ENCODE measurements at regions not wholly inside any gene's neighbourhood (a gene's known extent, or its start where the extent isn't known, plus 50 kb on each side); places are given as distances from the start of the nearest gene placed in this dataset.

- no peak overlapping the region for H2AFZ ChIP-seq (ENCODE audit: low read length)
- no peaks in the 10 kb centered on the region for H3F3A ChIP-seq (ENCODE audit: low read depth)
- H3K9me2 ChIP-seq (replicated peaks; ENCODE audit: low read depth, low read length), result no peaks in the 10 kb centered on the region
- no peaks in the 10 kb centered on the region for H3K27me3 ChIP-seq (ENCODE audit: insufficient read depth, low read length, poor library complexity, severe bottlenecking)
- no peaks in the 10 kb centered on the region for H3K9me3 ChIP-seq (ENCODE audit: insufficient read depth, low read depth, low read length)
- H3K4me1 ChIP-seq (ENCODE audit: insufficient read depth, low read length, poor library complexity, severe bottlenecking), result no peaks in the 10 kb centered on the region
- H3K9ac ChIP-seq (ENCODE audit: low read depth, low read length, poor library complexity, severe bottlenecking), result no peak overlapping the region
- no peak overlapping the region for H3K4me2 ChIP-seq (ENCODE audit: low read depth, low read length, poor library complexity, severe bottlenecking)
- no peaks in the 10 kb centered on the region for H3K36me3 ChIP-seq (ENCODE audit: insufficient read depth, low read length)
- no peak overlapping the region for H3K4me3 ChIP-seq (ENCODE audit: low read length, poor library complexity, severe bottlenecking)
- no peak for TF ChIP-seq CTCF (conservative IDR thresholded peaks at IDR 0.05; ENCODE audit: low read length)
- TF ChIP-seq EZH2phosphoT487 (IDR thresholded peaks at IDR 0.05; ENCODE audit: borderline replicate concordance), result no peak
- no peaks in the 10 kb centered on the region for H3K79me2 ChIP-seq (ENCODE audit: insufficient read depth, low read length)
- no peaks in the 10 kb centered on the region for H4K20me1 ChIP-seq (ENCODE audit: insufficient read depth, low read length, poor library complexity, severe bottlenecking)
Measured at GRCh38 chr6:126524811-126525326, 185.0 kb downstream of the CENPW start.

- Histone ChIP-seq H4K20me1 (ENCODE audit: insufficient read depth, low read length, poor library complexity, severe bottlenecking) (no peaks in the 10 kb centered on the region), H3K4me3 (ENCODE audit: low read length, poor library complexity, severe bottlenecking) (no peak overlapping the region), H3K4me1 (ENCODE audit: insufficient read depth, low read length, poor library complexity, severe bottlenecking) (no peaks in the 10 kb centered on the region), H3F3A (ENCODE audit: low read depth) (no peaks in the 10 kb centered on the region), H3K9ac (ENCODE audit: low read depth, low read length, poor library complexity, severe bottlenecking) (no peak overlapping the region), H3K9me2 (replicated peaks; ENCODE audit: low read depth, low read length) (no peaks in the 10 kb centered on the region), H3K36me3 (ENCODE audit: insufficient read depth, low read length) (no peaks in the 10 kb centered on the region), H3K4me2 (ENCODE audit: low read depth, low read length, poor library complexity, severe bottlenecking) (no peak overlapping the region), H3K79me2 (ENCODE audit: insufficient read depth, low read length) (no peaks in the 10 kb centered on the region), H3K9me3 (ENCODE audit: insufficient read depth, low read depth, low read length) (no peaks in the 10 kb centered on the region), H2AFZ (ENCODE audit: low read length) (no peak overlapping the region), H3K27me3 (ENCODE audit: insufficient read depth, low read length, poor library complexity, severe bottlenecking) (no peaks in the 10 kb centered on the region)
- TF ChIP-seq EZH2phosphoT487 (IDR thresholded peaks at IDR 0.05; ENCODE audit: borderline replicate concordance) (no peak), CTCF (conservative IDR thresholded peaks at IDR 0.05; ENCODE audit: low read length) (no peak)
Measured at GRCh38 chr6:126526547-126526946, 186.6 kb downstream of the CENPW start.

- H3K4me1 ChIP-seq (ENCODE audit: insufficient read depth, low read length, poor library complexity, severe bottlenecking), result no peaks in the 10 kb centered on the region
- no peak overlapping the region for H3K4me2 ChIP-seq (ENCODE audit: low read depth, low read length, poor library complexity, severe bottlenecking)
- H3K36me3 ChIP-seq (ENCODE audit: insufficient read depth, low read length), result no peaks in the 10 kb centered on the region
- H3F3A ChIP-seq (ENCODE audit: low read depth), result no peaks in the 10 kb centered on the region
- H4K20me1 ChIP-seq (ENCODE audit: insufficient read depth, low read length, poor library complexity, severe bottlenecking), result no peaks in the 10 kb centered on the region
- TF ChIP-seq EZH2phosphoT487 (IDR thresholded peaks at IDR 0.05; ENCODE audit: borderline replicate concordance) (no peak), CTCF (conservative IDR thresholded peaks at IDR 0.05; ENCODE audit: low read length) (no peak)
- H3K79me2 ChIP-seq (ENCODE audit: insufficient read depth, low read length), result no peaks in the 10 kb centered on the region
- H3K27me3 ChIP-seq (ENCODE audit: insufficient read depth, low read length, poor library complexity, severe bottlenecking), result no peaks in the 10 kb centered on the region
- no peak overlapping the region for H3K4me3 ChIP-seq (ENCODE audit: low read length, poor library complexity, severe bottlenecking)
- no peaks in the 10 kb centered on the region for H3K9me3 ChIP-seq (ENCODE audit: insufficient read depth, low read depth, low read length)
- no peak overlapping the region for H3K9ac ChIP-seq (ENCODE audit: low read depth, low read length, poor library complexity, severe bottlenecking)
- no peaks in the 10 kb centered on the region for H3K9me2 ChIP-seq (replicated peaks; ENCODE audit: low read depth, low read length)
- H2AFZ ChIP-seq (ENCODE audit: low read length), result no peak overlapping the region
Measured at GRCh38 chr6:126526996-126527606, 187.2 kb downstream of the CENPW start.
